GM18867 (cell line): ENCODE measurements at regions not wholly inside any gene's neighbourhood (a gene's known extent, or its start where the extent isn't known, plus 50 kb on each side); places are given as distances from the start of the nearest gene placed in this dataset.

Experiments used
- ATAC-seq: cut with Tn5 transposase; IDR thresholded peaks from one replicate; pipeline ENCODE4 v1.9.1; 2021; ENCODE audit warnings: mild to moderate bottlenecking, moderate library complexity; ENCODE audit not compliant: unreplicated experiment

- ATAC-seq: no peak
Observed at GRCh38 chr13:64305246-64305645, 2889.6 kb upstream of the PCDH20 start.

GRCh38 chr13:64300239-64300638 is 2884.6 kb upstream of the PCDH20 start:
- ATAC-seq: no peak

- no peak for ATAC-seq
Observed at GRCh38 chr13:64293923-64294322, 2878.3 kb upstream of the PCDH20 start.

GRCh38 chr13:64289702-64290101 is 2874.1 kb upstream of the PCDH20 start:
- ATAC-seq: no peak

- ATAC-seq: no peak
Observed at GRCh38 chr13:64283926-64284325, 2868.3 kb upstream of the PCDH20 start.

- no peak for ATAC-seq
Observed at GRCh38 chr13:64278493-64278892, 2862.8 kb upstream of the PCDH20 start.

GRCh38 chr13:64277097-64277496 is 2861.4 kb upstream of the PCDH20 start:
- no peak for ATAC-seq

- no peak for ATAC-seq
Observed at GRCh38 chr13:64276232-64276631, 2860.6 kb upstream of the PCDH20 start.

GRCh38 chr13:64274481-64275217 is 2859.0 kb upstream of the PCDH20 start:
- no peak for ATAC-seq

- no peak for ATAC-seq
Observed at GRCh38 chr13:64273780-64274179, 2858.1 kb upstream of the PCDH20 start.

GRCh38 chr13:64272681-64273080 is 2857.0 kb upstream of the PCDH20 start:
- ATAC-seq: no peak

- ATAC-seq: no peak
Observed at GRCh38 chr13:64266024-64266423, 2850.4 kb upstream of the PCDH20 start.

- no peak for ATAC-seq
Observed at GRCh38 chr13:64263285-64263684, 2847.6 kb upstream of the PCDH20 start.

GRCh38 chr13:64256751-64257150 is 2841.1 kb upstream of the PCDH20 start:
- ATAC-seq: no peak

- no peak for ATAC-seq
Observed at GRCh38 chr13:64255988-64256387, 2840.3 kb upstream of the PCDH20 start.

- no peak for ATAC-seq
Observed at GRCh38 chr13:64248371-64249065, 2832.9 kb upstream of the PCDH20 start.

- no peak for ATAC-seq
Observed at GRCh38 chr13:64239372-64239771, 2823.7 kb upstream of the PCDH20 start.

- no peak for ATAC-seq
Observed at GRCh38 chr13:64234255-64234654, 2818.6 kb upstream of the PCDH20 start.

GRCh38 chr13:64223016-64223415 is 2807.4 kb upstream of the PCDH20 start:
- ATAC-seq: no peak

GRCh38 chr13:64206430-64207225 is 2791.0 kb upstream of the PCDH20 start:
- ATAC-seq: no peak

- no peak for ATAC-seq
Observed at GRCh38 chr13:64202517-64202916, 2786.9 kb upstream of the PCDH20 start.

GRCh38 chr13:64197232-64197631 is 2781.6 kb upstream of the PCDH20 start:
- no peak for ATAC-seq
